SIG-M5 treated with dmso at 0.1 percent for 504 hours (cell line): ENCODE measurements at regions not wholly inside any gene's neighbourhood (a gene's known extent, or its start where the extent isn't known, plus 50 kb on each side); places are given as distances from the start of the nearest gene placed in this dataset.

ENCODE experiments used
- DNase-seq: peaks from one replicate; lab custom pipeline; 2025; ENCODE audit not compliant: unreplicated experiment; lab: John Stamatoyannopoulos, UW

DNA sequence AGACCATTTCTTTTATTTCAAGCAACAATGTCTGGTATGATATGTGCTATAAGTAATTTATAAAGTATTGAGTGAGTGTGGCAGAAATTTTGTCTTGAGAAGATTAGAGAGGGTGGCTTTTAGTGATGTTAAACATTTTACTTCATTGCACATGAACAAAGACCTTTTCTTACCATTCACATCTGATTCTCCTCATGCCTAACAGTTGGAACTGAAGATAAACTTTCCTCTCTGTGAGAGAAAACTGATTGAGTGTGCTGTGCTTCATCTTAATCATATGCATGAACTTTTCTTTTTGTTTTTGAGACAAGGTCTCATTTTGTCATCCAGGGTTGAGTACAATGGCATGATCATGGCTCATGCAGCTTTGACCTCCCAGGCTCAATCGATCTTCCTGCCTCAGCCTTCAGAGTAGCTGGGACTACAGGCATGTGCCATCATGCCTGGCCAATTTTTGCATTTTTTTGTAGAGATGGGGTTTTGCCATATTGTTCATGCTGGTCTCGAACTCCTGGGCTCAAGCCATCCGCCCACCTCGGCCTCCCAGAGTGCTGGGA is 377.7 kb upstream of the GOLIM4 start:
- DNase-seq, result no peak

DNA sequence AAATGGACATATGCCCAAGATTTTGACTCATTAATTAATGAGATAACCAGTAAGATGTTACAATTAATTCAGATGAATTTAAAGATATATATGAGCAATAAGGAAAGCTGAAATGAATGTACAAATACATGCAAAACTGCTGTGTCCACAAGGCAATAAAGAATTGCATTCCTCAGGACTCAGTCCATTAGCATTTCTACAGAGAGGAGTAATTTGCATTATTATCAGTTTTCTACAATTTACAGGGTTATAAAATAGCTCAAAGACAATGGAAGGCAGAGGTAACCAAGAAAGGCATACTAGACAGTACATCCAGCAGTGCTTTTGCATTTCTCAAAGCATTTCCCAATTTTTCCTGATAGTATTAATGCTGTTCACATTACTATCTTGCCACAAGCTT is 377.1 kb upstream of the GOLIM4 start:
- DNase-seq, result no peak

DNA sequence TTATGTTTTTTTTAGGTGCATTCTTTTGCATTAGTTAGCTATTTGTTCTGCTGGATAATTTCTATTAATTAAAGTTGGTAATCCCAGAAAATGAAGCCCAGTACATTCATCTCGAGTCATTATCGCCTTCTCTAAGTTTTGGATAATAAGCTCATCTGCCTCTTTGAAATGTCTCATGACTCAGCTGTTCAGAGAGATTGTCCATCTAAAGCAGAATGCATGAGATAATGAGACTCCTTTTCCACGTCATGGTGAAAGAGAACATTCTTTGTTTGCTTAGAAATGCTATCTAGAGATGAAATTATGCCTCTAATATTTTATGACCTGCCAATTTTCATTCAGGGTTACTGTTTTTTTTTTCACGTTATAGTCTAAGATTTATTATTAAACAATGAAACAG is 374.7 kb upstream of the GOLIM4 start:
- DNase-seq, result no peak

- DNase-seq, result no peak
Observed at GRCh38 chr3:168469436-168469835, 373.7 kb upstream of the GOLIM4 start.

GRCh38 chr3:168467115-168467714 is 371.5 kb upstream of the GOLIM4 start:
- peak; percentile 10 for DNase-seq

DNA sequence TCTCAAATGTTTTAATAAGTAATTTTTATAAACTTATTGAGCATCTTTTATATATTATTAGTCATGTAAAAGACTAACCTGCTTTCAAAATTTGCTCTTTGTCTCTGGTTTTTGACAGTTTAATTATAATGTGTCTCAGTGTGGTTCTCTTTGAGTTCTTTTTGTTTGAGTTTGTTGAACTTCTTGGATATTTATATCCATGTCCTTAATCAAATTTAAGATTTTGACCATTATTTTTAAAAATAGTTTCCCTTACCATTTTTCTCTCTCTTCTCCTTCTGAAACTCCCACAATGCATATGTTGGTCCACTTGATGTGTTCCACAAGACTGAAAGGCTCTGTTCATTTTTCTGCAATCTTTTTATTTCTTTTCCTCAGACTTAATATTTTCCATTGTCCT is 366.1 kb upstream of the GOLIM4 start:
- DNase-seq, result no peak

DNA sequence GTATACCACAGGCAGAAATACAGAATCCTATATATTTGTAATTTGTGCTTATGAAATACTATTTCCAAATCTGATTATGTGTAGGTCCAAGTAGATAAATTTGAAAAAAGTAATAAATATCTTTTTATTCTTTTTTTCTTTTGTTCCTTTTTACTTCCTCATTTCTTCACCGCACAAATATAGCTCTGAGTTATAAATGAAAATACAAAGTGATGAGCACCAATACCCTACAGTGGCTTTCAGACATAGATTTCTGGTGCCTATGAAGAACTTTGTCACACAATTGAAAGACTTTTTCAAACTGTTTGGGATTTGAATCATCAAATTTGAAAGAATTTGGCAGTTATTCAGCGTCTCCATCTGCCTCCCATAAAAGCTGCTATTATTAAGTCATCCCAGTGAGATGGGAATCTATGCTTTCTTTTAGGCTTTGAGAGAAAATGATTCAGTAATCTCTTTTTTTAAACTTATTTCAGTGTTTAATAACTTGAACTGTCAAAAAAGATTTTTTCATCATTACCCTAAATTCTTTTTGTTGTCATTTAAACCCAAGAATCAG is 363.6 kb upstream of the GOLIM4 start:
- DNase-seq, result no peak

- no peak for DNase-seq
Observed at GRCh38 chr3:168457954-168458539, 362.3 kb upstream of the GOLIM4 start.

DNA sequence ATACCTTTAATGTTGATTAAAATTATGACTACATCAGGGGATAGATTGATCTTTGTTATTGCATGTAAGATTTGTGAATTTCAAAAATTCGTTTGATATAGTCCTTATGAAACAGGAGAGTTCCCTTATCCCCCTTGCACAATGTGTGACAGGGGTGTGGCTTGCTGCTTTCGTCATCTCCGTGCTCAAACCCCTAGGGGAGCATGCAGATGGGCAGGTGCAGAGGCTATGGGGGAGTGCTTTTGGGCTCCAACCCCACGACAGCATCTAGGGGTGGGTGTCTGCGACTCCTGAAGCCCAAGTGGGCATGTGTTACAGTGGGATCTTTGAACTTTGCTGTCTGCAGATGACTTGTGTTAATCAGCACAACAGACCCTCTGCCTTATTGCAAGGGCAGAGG is 360.1 kb upstream of the GOLIM4 start:
- DNase-seq, result no peak

DNA sequence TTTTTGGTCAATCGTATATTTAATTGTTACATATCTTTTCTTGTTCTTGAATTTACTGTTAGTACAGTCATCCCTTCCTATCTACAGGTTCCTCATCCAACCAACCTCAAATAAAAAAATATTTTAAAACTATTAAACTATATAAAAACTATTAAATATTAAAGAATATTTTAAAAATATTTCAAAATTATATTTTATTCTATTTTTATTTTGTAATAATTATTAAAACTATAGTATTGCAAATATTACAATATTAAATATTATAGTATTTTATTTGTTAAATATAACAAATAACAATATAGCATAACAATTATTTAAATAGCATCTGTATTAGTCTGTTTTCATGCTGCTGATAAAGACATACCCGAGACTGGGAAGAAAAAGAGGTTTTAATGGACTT is 357.9 kb upstream of the GOLIM4 start:
- no peak for DNase-seq

GRCh38 chr3:168443965-168444364 is 348.2 kb upstream of the GOLIM4 start:
- DNase-seq, result no peak

DNA sequence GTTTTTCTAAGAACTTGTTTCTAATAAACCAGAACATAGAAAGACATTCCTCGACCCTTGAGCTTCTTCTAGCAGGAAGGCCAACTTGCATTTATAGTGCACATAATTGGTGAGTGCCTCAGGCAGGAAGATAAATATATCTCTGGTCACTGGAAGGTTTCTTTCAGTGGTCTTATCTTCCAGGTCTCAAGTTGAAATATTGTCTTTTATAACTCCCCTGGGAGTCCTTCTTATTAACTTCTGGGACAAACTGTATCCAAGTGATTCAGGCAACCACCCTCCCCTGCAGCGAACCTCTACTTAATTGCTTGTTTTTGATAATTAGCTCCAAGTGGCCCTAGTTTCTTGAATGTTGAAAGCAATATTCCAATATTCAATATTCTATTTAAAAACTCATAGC is 346.8 kb upstream of the GOLIM4 start:
- DNase-seq, result no peak

GRCh38 chr3:168436245-168436724 is 340.6 kb upstream of the GOLIM4 start:
- DNase-seq, result no peak

GRCh38 chr3:168431491-168431890 is 335.8 kb upstream of the GOLIM4 start:
- no peak for DNase-seq

GRCh38 chr3:168427835-168428475 is 332.2 kb upstream of the GOLIM4 start:
- peak; percentile 40 for DNase-seq

DNA sequence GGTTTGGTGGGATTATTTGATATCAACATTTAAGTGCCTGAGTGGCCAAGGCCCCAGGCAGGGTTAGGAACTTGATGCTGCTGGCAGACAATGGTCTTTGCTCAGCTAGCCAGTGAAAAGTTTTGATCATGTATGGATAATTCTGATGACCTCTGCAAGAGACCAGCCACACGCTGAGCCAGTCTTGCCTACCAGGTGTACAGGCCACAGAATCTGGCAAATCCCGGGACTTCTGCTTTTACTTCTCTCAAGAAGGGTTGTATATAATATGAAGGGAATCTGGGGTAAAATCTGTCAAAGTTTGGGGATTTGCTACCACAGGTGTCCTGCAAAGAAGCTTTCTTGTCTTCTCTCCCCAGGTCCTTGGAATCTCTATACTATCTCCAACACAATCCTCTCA is 331.4 kb upstream of the GOLIM4 start:
- no peak for DNase-seq

DNA sequence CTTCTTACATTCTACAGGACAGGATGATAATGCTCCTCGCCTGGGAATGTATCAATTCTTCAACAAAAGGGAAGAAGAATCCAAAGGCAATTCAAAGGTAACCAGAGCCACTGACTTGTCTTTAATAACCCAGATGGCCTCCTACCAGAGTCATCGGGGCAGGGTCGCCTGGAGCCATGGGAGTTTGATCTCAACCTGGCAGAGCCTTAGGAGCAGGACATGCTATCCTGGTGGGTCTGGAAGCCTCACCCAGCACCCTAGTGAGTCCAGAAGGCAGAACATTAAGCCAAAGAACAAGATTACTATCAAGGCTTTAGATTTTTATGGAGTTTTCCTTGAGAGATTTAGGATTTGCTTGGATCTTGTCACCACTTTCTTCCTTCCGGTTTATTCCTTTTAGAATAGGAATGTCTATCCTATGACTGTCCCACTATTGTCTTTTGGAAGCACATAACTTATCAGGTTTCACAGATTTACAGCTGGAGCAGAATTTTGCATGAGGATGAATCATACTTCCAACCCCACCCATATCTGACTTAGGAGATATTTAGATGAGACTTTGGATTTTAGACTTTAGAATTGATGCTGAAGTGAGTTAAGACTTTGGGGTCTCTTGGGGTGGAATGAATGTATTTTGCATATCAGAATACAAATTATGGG is 330.3 kb upstream of the GOLIM4 start:
- no peak for DNase-seq

- peak; percentile 32 for DNase-seq
Observed at GRCh38 chr3:168424059-168424734, 328.5 kb upstream of the GOLIM4 start.

DNA sequence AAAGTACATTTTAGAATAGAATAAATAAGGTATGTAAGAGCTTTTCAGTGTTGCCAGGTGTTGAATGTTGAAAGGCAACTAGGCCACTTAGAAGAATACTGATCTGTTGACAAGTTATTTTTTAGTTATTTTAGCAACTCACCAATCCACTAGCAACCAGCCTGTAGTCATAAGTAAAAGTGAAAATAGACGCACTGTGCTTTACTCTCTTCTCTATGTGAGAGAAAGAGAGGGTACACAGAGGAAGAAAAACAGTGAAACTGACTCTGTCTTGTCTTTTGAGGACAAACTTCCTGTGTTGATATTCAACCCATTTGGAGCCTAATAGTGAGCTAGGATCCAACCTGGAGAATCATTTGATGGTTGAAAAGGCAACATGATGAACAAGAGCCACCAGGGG is 327.1 kb upstream of the GOLIM4 start:
- DNase-seq, result no peak

DNA sequence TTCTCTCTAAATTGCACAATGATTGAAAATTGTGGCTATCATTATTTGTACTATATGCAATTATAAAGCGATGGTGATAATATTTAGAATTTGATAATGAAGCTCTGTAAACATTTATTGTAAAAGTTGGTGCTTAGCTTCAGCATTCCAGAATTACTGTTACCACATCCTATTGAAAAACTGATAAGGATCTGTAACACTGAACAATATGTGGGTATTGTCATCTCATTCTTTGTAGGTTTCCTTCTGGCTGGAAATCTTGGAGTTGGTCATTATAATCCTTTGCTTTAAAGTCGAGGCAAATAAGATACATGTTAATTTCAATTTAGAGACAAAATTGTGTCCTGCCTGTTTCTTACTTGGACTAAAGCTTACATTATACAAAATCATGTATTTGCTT is 323.4 kb upstream of the GOLIM4 start:
- no peak for DNase-seq

- no peak for DNase-seq
Observed at GRCh38 chr3:168417016-168417415, 321.3 kb upstream of the GOLIM4 start.
